Esophagus (tissue), 2 donors: ENCODE measurements at regions not wholly inside any gene's neighbourhood (a gene's known extent, or its start where the extent isn't known, plus 50 kb on each side); places are given as distances from the start of the nearest gene placed in this dataset.

Experiments
- H3K27ac ChIP-seq, 2 donors: one replicate each; pipeline ENCODE4 v1.5.1; 2013; ENCODE audit warnings: low read depth in 2 of 2, mild to moderate bottlenecking in 2 of 2, inconsistent platforms in 1 of 2, low read length in 1 of 2, moderate library complexity in 1 of 2
- H3K27me3 ChIP-seq, 2 donors: one replicate each; pipeline ENCODE4 v1.6.1; 2013; ENCODE audit warnings: low read length in 2 of 2, control low read depth in 1 of 2, mild to moderate bottlenecking in 1 of 2; ENCODE audit not compliant: insufficient read depth in 2 of 2, control insufficient read depth in 1 of 2
- H3K36me3 ChIP-seq, 2 donors: one replicate each; pipeline ENCODE4 v1.6.1; 2013; ENCODE audit warnings: low read length in 1 of 2; ENCODE audit not compliant: control insufficient read depth in 2 of 2, insufficient read depth in 2 of 2
- H3K4me1 ChIP-seq, 2 donors: one replicate each; pipeline ENCODE4 v1.6.1; 2013; ENCODE audit warnings: low read length in 1 of 2; ENCODE audit not compliant: control insufficient read depth in 2 of 2, insufficient read depth in 2 of 2
- H3K4me3 ChIP-seq, 2 donors: one replicate each; pipeline ENCODE4 v1.5.1; 2013; ENCODE audit warnings: low read length in 2 of 2, mild to moderate bottlenecking in 2 of 2, low read depth in 1 of 2, moderate library complexity in 1 of 2
- H3K9me3 ChIP-seq, 2 donors: one replicate each; pipeline ENCODE4 v1.6.1; 2013; ENCODE audit warnings: mild to moderate bottlenecking in 2 of 2, low read depth in 1 of 2, low read length in 1 of 2, moderate library complexity in 1 of 2; ENCODE audit not compliant: control insufficient read depth in 2 of 2, insufficient read depth in 1 of 2
- WGBS, 2 donors: extraction: QIAGEN DNeasy Blood & Tissue Kit; methylation state at CpG; one replicate each; pipeline ENCODE4 v1.1.7; 2013; 5-methylcytosine and 5-hydroxymethylcytosine counted together
- donor health status: healthy with polysubstance abuse.
- donor health status: Bipolar disorder and iron deficiency.

DNA sequence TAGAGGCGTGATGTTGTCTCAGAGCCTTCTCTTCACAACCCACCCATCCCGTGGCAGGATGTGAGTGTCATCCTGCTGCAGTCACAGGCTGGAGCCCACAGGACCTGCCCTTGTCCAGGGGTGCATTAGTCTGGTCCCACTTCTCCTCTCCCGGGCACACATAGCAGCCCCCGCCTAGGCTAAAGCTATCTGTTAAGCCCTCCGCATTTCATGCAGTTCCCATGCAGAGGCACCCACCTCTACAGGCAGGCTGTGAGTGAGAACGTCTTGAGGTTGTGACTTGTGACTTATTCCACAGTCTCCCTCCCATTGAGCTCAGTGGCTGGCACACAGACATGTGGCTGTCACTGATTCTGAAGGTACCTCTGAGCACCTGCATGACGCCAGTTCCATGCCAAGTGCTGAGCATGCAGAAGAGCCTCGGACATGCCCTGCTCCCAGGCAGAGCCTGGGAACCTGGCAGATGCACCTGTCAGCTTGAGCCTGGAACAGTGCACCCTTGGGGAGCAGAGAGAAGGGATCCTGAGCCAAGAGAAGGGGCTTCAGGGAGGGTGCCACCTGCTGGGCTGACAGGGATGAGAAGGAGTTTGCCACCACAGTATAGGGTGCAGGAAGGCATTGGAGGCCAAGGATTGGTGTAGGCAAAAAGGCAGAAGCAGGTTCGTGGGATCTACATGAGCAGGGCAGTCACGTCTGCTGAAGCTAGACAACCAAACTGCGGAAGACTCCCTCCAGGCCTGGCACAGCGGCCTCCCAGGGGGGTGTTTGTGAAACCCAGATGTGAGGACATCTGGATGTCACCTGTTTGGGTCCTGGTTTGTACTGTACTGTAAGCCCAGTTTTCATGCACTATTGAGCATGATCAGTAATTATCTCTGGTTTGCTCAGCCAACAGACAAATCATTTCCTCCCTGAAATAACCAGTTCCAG is 213.6 kb downstream of the GLI2 start:
- WGBS, 2 donors: 67 to 74% methylated on average over 12 of the region's 12 CpGs
- Histone ChIP-seq H3K27me3 (no peaks in the 10 kb centered on the region), H3K9me3 (peaks cover 0 to 2% of the 10 kb centered on the region in 2 donors), H3K36me3 (no peaks in the 10 kb centered on the region), H3K4me1 (peaks cover 0 to 4% of the 10 kb centered on the region in 2 donors), H3K27ac (no peak overlapping the region), H3K4me3 (no peak overlapping the region)

DNA sequence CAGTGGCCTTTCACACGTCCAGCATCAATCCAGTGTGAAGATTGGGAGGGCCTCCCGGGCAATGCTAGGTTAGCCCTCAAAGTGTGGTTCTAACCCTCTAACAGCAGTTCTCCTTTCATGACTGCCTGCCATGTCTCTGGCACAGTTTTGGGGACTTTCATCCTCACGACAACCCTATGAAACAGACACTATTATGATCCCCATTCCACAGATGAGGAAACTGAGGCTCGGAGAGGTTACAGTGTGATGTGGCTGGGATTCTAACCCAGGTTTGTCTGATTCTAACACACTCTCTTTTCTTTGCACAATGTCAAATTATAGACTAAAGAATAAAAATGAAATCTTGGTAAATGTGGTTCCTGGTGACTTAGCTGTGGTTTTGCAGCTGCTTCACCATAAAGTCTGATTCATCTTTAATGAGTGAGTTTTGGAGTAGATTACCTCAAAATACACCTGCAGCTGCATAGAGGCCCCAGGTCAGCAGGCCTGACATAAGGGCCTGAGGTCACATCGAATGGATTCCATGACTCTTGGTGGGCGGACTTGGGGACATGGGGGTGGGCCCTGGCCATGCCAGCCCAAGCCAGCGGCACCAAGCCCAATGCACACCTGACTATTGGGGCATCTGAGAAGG is 214.4 kb downstream of the GLI2 start:
- Histone ChIP-seq H3K27me3 (no peaks in the 10 kb centered on the region), H3K27ac (no peak overlapping the region), H3K36me3 (no peaks in the 10 kb centered on the region), H3K9me3 (peaks cover 0 to 2% of the 10 kb centered on the region in 2 donors), H3K4me1 (peaks cover 0 to 4% of the 10 kb centered on the region in 2 donors), H3K4me3 (no peak overlapping the region)
- 85 to 89% methylated on average over 7 of the region's 7 CpGs for WGBS, 2 donors

DNA sequence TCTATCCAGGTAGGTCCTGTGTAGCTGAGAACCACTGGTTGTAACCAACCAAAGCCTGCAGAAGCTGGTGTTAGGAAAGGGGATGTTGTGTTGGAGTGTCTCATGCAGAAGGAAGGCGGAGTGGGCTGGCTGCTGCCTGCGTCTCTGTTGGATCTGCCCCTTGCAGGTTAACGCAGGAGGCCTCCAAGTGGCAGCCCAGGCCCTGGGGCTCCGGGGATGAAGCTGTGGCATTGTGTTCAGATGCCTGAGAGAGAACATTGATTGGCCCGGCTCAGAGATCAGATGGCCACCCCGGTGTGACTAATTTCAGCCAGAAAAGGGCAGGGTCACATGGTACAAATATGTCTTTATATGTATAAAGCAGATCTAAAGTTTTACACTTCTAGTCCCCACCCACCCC is 216.0 kb downstream of the GLI2 start:
- peaks cover 0 to 4% of the 10 kb centered on the region in 2 donors for H3K4me1 ChIP-seq
- no peak overlapping the region for H3K4me3 ChIP-seq
- H3K36me3 ChIP-seq: peaks cover 0 to 2% of the 10 kb centered on the region in 2 donors
- no peak overlapping the region for H3K27ac ChIP-seq
- 71 to 73% methylated on average over 6 of the region's 6 CpGs for WGBS, 2 donors
- peaks cover 0 to 2% of the 10 kb centered on the region in 2 donors for H3K9me3 ChIP-seq
- H3K27me3 ChIP-seq: no peaks in the 10 kb centered on the region

DNA sequence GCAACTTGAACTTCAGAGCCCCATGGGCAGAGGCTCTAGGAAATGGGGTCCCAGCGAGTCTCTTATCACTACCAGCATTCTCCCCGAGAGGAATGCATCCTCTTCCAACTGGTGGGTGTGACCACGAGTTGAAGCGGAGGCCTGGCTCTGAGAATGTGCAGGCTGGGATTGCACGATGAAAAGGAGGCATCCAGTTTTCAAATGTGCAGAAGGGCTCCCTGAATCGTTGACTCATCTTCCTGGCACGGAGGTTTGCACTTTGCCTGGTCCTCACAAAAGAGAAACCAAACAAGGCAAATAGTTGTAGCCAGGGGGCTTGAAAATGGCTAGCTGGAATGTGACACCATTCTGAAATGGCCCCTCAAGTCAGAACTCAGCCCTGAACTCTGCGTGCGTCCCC is 216.7 kb downstream of the GLI2 start:
- H3K9me3 ChIP-seq: peaks cover 0 to 2% of the 10 kb centered on the region in 2 donors
- no peaks in the 10 kb centered on the region for H3K27me3 ChIP-seq
- peaks cover 0 to 4% of the 10 kb centered on the region in 2 donors for H3K4me1 ChIP-seq
- no peak overlapping the region for H3K4me3 ChIP-seq
- H3K27ac ChIP-seq: no peak overlapping the region
- peaks cover 0 to 2% of the 10 kb centered on the region in 2 donors for H3K36me3 ChIP-seq
- WGBS, 2 donors: 49 to 64% methylated on average over 9 of the region's 9 CpGs

DNA sequence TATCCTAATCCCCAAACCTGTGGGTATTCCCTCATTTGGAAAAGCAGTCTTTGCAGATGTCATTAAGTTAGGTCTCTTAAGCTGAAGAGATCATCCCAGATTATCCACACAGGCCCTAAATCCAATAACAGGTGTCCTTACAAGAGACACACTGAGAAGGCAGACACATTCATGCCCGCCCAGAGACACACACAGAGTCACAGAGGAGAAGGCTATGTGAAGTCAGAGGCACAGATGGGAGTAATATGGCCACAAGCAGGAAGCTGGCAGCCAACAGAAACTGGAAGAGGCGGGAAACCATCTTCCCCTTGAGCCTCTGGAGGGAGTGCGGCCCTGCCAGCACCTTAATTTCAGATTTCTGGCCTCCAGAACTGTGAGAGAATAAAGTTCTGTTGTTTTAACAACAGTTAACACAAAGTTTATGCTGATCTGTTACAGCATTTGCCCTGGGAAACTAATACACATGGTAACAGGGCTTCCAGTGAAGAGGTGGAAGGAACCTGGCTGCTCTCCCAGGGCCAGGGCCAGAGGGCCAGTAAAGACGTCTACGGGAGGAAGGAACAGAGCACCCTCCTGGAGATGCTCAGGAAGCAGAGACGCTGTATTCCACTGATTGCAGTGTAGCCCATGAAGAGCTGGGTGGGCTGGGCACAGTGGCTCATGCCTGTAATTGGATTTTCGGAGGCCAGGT is 217.5 kb downstream of the GLI2 start:
- Histone ChIP-seq H3K9me3 (no peaks in the 10 kb centered on the region), H3K4me1 (peaks cover 0 to 4% of the 10 kb centered on the region in 2 donors), H3K27me3 (no peaks in the 10 kb centered on the region), H3K27ac (no peak overlapping the region), H3K4me3 (no peak overlapping the region), H3K36me3 (peaks cover 0 to 2% of the 10 kb centered on the region in 2 donors)
- WGBS, 2 donors: 78 to 81% methylated on average over 7 of the region's 7 CpGs

DNA sequence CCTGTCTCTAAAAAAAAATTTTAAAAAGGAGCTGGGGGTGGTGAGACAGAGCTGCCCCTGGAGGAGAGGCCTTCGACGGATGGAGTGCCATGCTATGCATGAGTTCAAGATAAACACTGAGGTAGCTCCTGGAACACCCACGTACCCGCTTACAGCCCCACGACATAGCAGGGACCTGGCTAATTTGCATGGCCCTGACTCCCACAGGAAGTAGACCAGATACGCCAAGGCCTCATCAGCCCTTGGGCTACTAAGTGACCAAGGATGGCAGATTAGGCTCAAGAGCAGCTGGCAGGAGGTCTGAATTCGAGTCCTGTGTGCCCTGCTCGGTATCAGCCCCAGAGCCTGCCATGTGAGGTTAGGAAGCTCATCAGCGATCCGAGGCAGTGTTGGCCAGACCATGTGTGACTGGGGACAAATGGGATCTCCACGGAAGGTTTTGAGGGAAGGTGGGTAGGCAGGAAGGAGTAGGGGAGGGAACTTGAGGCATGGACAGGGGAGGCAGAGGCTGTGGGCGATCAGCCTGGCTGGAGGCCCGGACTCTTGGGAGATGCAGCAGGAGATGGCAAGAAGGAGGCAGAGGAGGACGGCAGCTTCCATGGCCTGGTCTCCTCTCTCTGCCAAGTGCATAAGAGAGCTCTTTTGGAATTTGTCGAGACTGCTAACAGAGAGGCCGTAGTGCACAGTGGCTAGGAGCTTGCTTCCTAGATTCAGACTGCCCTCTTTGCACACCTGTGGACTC is 218.3 kb downstream of the GLI2 start:
- peaks cover 0 to 7% of the 10 kb centered on the region in 2 donors for H3K4me1 ChIP-seq
- H3K9me3 ChIP-seq: no peaks in the 10 kb centered on the region
- H3K27ac ChIP-seq: no peak overlapping the region
- WGBS, 2 donors: 92% methylated on average over 16 of the region's 16 CpGs
- no peaks in the 10 kb centered on the region for H3K27me3 ChIP-seq
- peaks cover 0 to 2% of the 10 kb centered on the region in 2 donors for H3K36me3 ChIP-seq
- no peak overlapping the region for H3K4me3 ChIP-seq

DNA sequence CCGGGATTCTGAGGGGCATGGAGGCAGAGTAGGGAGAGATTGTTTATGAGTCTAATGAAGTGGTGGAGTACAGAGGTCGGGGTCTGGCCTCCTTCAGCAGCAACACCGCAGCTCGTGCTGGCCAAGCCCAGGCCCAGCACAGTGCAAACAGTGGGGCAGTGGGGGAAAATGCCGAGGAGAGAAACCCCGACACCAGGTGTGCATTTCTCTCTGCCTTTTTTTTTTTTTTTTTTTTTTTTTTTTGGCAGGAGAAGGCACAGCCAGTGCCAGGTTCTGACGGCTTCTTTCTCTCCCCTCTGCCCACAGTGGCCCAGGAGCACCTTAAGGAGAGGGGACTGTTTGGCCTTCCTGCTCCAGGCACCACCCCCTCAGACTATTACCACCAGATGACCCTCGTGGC is 219.3 kb downstream of the GLI2 start:
- H3K9me3 ChIP-seq: no peaks in the 10 kb centered on the region
- H3K27ac ChIP-seq: no peak overlapping the region
- WGBS, 2 donors: 63 to 66% methylated on average over 7 to 8 of the region's 8 CpGs
- H3K4me1 ChIP-seq: peaks cover 0 to 6% of the 10 kb centered on the region in 2 donors
- no peaks in the 10 kb centered on the region for H3K27me3 ChIP-seq
- peaks cover 0 to 2% of the 10 kb centered on the region in 2 donors for H3K36me3 ChIP-seq
- H3K4me3 ChIP-seq: no peak overlapping the region

DNA sequence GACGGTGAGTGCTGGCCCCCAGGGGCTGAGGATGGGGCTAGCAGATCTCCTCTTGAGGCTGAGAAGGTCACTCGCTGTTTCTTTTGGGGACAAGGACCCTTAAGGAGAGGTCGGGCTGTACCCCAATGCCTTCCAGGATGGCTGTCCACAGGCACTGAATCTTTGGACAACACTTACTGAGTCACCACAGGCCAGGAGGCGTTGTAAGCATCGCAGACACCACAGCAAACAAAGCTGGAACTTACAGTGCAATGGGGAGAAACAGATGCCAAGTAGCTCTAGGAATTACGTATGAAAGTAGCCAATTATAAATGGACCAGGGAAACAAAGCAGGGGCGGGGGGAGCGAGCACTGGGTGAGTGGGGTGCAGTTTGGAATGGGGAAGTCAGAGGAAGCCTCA is 219.8 kb downstream of the GLI2 start:
- Histone ChIP-seq H3K4me3 (no peak overlapping the region), H3K9me3 (no peaks in the 10 kb centered on the region), H3K27me3 (no peaks in the 10 kb centered on the region), H3K27ac (no peak overlapping the region), H3K4me1 (peaks cover 0 to 6% of the 10 kb centered on the region in 2 donors), H3K36me3 (peaks cover 0 to 2% of the 10 kb centered on the region in 2 donors)
- WGBS, 2 donors: 70 to 77% methylated on average over 8 of the region's 8 CpGs
